ENCODE measurements at regions not wholly inside any gene's neighbourhood (a gene's known extent, or its start where the extent isn't known, plus 50 kb on each side); places are given as distances from the start of the nearest gene placed in this dataset.

DNA sequence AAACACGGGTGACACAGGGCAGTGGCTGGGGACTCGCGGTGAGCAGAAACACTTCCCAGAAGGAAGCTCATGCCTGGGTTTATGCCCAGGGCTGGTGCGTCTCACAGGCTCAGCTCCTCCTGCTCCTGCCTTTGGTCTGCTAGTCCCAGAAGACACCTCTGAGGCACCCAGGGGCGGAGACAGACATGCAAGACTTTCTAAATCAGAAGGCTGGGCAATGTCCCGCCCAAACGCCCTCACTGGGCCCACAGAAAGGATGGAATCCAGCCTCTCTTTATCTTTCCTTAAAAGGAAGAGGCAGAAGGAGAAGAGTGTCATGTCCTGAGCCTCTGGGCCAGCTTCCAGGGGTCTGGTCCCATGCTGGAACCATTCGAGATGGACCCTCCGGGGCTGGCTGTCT is 197.7 kb upstream of the RPL38 start:
- 43 to 60% methylated on average over 2 to 5 of the region's 9 CpGs for WGBS, 2 donors (ENCODE audit: low coverage in 1 of 2)

DNA sequence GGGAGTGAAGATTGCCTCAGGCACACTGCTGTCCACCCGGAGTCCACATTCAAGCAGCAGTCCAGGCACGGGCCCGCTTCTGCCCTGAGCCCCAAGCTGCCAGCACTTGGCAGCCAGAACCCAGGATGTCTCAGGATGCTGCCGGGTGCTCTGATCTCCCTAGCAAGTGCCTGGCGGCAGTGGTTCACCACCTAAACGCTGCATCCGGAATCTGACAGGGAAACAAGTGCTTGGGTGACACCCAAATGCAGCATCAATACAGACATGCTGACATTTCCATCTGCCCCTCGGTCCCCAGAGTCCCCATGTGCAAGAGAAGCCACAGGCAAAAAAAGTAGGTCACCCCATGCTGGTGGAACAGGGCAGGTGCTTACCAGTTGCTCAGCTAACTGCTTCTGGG is 197.1 kb upstream of the RPL38 start:
- 67% methylated on average over 1 of the region's 8 CpGs; no CpG with 5 or more reads in 1 of the 2 donors for WGBS, 2 donors (ENCODE audit: low coverage in 1 of 2)
- H3K36me3 ChIP-seq = no peaks in the 10 kb centered on the region
- no peaks in the 10 kb centered on the region for H3K4me1 ChIP-seq
- H3K4me3 ChIP-seq = no peak overlapping the region
- no peak overlapping the region for H3K27ac ChIP-seq
- ATAC-seq = no peak
- TF ChIP-seq POLR2A (IDR thresholded peaks at IDR 0.05) = no peak
- no peak for TF ChIP-seq POLR2AphosphoS5 (IDR thresholded peaks at IDR 0.05)
- TF ChIP-seq EP300 (IDR thresholded peaks at IDR 0.05) = no peak
- TF ChIP-seq, protein P1, sequence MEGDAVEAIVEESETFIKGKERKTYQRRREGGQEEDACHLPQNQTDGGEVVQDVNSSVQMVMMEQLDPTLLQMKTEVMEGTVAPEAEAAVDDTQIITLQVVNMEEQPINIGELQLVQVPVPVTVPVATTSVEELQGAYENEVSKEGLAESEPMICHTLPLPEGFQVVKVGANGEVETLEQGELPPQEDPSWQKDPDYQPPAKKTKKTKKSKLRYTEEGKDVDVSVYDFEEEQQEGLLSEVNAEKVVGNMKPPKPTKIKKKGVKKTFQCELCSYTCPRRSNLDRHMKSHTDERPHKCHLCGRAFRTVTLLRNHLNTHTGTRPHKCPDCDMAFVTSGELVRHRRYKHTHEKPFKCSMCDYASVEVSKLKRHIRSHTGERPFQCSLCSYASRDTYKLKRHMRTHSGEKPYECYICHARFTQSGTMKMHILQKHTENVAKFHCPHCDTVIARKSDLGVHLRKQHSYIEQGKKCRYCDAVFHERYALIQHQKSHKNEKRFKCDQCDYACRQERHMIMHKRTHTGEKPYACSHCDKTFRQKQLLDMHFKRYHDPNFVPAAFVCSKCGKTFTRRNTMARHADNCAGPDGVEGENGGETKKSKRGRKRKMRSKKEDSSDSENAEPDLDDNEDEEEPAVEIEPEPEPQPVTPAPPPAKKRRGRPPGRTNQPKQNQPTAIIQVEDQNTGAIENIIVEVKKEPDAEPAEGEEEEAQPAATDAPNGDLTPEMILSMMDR (IDR thresholded peaks at IDR 0.05) = no peak
- H3K27me3 ChIP-seq = peaks cover 83% of the 10 kb centered on the region
- no peaks in the 10 kb centered on the region for H3K9me3 ChIP-seq

More for the DNA sequence above, 197.7 kb upstream of the RPL38 start:
- no peak for ATAC-seq
- H3K4me1 ChIP-seq = no peaks in the 10 kb centered on the region
- TF ChIP-seq POLR2AphosphoS5 (IDR thresholded peaks at IDR 0.05) (no peak), POLR2A (IDR thresholded peaks at IDR 0.05) (no peak), EP300 (IDR thresholded peaks at IDR 0.05) (no peak)
- TF ChIP-seq, protein P1 (IDR thresholded peaks at IDR 0.05) = no peak
- no peak overlapping the region for H3K27ac ChIP-seq
- H3K27me3 ChIP-seq = peaks cover 82% of the 10 kb centered on the region
- H3K9me3 ChIP-seq = no peaks in the 10 kb centered on the region
- H3K36me3 ChIP-seq = no peaks in the 10 kb centered on the region
- no peak overlapping the region for H3K4me3 ChIP-seq

DNA sequence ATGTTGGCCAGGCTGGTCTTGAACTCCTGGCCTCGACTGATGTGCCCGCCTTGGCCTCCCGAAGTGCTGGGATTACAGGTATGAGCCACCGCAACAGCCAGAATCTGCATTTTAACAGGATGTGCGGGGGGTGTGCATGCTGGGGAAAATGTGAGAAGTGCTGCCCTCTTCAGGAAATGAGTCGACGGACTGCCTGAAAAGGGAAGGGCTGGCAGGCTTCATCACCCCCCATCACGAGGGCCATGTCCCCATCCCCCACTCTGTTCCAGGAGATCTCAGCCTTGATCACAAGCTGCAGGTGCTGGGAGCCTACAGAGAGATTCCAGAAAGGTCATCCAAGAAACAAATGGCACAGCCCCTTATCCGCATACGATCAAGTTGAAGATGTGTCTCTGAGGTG is 195.3 kb upstream of the RPL38 start:
- Histone ChIP-seq H3K36me3 (no peaks in the 10 kb centered on the region), H3K27me3 (peaks cover 84% of the 10 kb centered on the region), H3K9me3 (no peaks in the 10 kb centered on the region), H3K4me1 (no peaks in the 10 kb centered on the region), H3K27ac (no peak overlapping the region), H3K4me3 (no peak overlapping the region)
- TF ChIP-seq, protein P1 (IDR thresholded peaks at IDR 0.05) = no peak
- TF ChIP-seq EP300 (IDR thresholded peaks at IDR 0.05) (no peak), POLR2A (IDR thresholded peaks at IDR 0.05) (no peak)
- ATAC-seq = no peak
- 10% methylated on average over 5 of the region's 10 CpGs; no CpG with 5 or more reads in 1 of the 2 donors for WGBS, 2 donors (ENCODE audit: low coverage in 1 of 2)

DNA sequence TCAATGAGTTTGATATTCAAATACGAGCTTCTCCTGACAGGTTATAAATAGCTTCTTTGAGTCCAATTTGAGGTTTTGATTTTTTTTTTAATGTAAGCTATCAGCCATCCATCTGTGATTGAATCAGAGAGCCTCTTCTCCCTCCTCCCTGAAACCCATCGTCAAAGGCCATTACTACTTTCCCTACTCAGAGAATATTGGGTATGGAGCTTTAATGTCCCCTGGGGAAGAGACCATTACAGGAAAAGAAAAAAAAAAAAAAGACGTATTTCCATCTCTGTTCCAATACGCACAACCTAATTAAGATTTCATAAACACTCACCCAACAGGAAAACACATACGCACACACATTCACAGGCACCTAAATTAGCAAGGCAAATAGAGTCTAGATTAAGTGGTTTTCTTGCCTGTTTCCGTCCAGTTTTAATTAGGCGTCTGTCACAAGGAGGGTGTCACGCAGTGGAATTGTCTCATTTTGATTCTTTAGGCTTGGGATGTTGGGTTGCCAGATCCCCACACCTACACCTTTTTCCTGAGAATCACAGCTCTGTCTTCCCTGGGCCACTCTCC is 194.3 kb upstream of the RPL38 start:
- Histone ChIP-seq H3K27me3 (peaks cover 82% of the 10 kb centered on the region), H3K4me1 (no peaks in the 10 kb centered on the region), H3K36me3 (no peaks in the 10 kb centered on the region), H3K27ac (no peak overlapping the region), H3K4me3 (no peak overlapping the region), H3K9me3 (no peaks in the 10 kb centered on the region)
- TF ChIP-seq, protein P1 (IDR thresholded peaks at IDR 0.05) = no peak
- TF ChIP-seq EP300 (IDR thresholded peaks at IDR 0.05) = no peak
- TF ChIP-seq POLR2A (IDR thresholded peaks at IDR 0.05) = no peak
- TF ChIP-seq POLR2AphosphoS5 (IDR thresholded peaks at IDR 0.05) = no peak
- ATAC-seq = no peak
- WGBS, 2 donors (ENCODE audit: low coverage in 1 of 2) = 45 to 65% methylated on average over 8 of the region's 8 CpGs

DNA sequence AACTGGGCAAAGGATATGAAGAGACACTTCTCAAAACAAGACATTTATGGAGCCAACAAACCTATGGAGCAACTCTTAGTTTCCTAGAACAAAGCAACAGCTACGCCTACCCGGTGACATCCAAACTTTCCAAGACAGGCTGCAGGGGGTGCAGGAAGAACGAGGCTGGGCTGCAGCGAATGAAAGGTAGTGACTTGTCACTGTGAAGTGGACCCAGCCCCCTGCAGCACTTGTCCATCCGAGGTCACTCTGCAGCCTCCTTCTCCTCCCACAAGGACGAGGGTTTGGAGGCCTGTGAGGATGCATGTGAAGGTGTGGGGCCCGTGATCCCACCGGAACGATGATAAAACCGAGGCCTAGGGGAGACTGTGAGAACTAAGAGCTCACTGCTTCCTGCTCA is 192.6 kb upstream of the RPL38 start:
- WGBS, 2 donors (ENCODE audit: low coverage in 1 of 2) = 88% methylated on average over 2 of the region's 10 CpGs; no CpG with 5 or more reads in 1 of the 2 donors
- Histone ChIP-seq H3K4me3 (no peak overlapping the region), H3K4me1 (no peaks in the 10 kb centered on the region), H3K27me3 (peaks cover 79% of the 10 kb centered on the region), H3K36me3 (no peaks in the 10 kb centered on the region), H3K9me3 (peaks cover 0 to 11% (median 0%) of the 10 kb centered on the region in 3 donors), H3K27ac (no peak overlapping the region)
- TF ChIP-seq EP300 (IDR thresholded peaks at IDR 0.05) (no peak), POLR2AphosphoS5 (IDR thresholded peaks at IDR 0.05) (no peak), POLR2A (IDR thresholded peaks at IDR 0.05) (no peak)
- TF ChIP-seq, protein P1 (IDR thresholded peaks at IDR 0.05) = no peak
- no peak for ATAC-seq
